Neural cell (in vitro differentiated cells): ENCODE measurements at regions not wholly inside any gene's neighbourhood (a gene's known extent, or its start where the extent isn't known, plus 50 kb on each side); places are given as distances from the start of the nearest gene placed in this dataset.

Experiments used
- EP300 ChIP-seq: fragments of 450-650 bp; conservative IDR thresholded peaks from 2 replicates; pipeline ENCODE4 v1.6.1; 2014; ENCODE audit warnings: antibody characterized with exemption, mild to moderate bottlenecking, moderate library complexity; ENCODE audit not compliant: poor library complexity, severe bottlenecking
- POLR2AphosphoS5 ChIP-seq: IDR thresholded peaks from 2 replicates; pipeline ENCODE4 v1.6.1; 2012
- SMC3 ChIP-seq: fragments of 450-650 bp; conservative IDR thresholded peaks from 2 replicates; pipeline ENCODE4 v1.6.1; 2014; ENCODE audit warnings: antibody characterized with exemption, mild to moderate bottlenecking, moderate library complexity; ENCODE audit not compliant: poor library complexity
- TF ChIP-seq, protein P1 (sequence below): fragments of 450-650 bp; IDR thresholded peaks from 2 replicates; pipeline ENCODE4 v1.5.1; 2014; ENCODE audit warnings: antibody characterized with exemption, mild to moderate bottlenecking, moderate library complexity; ENCODE audit not compliant: poor library complexity, severe bottlenecking

DNA sequence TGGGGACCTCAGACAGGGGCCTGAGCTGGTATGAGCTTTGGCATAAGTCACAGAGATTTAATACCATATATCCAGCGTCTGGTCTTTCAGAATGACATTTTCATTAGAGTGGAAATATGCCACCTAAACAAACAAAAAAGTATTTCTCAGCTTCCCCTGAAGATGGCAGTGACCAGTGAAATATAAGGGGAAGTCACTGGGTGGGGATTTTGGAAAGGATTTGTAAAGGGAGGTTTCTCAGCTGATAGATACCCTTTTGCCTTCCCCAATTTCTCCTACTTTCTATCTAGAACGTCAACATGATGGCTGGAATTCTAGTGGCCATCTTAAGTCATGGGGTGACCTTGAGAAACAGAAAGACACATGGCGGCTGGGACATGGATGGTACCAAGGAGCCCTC, 137.7 kb upstream of the LRFN2 start:
- TF ChIP-seq, protein P1, sequence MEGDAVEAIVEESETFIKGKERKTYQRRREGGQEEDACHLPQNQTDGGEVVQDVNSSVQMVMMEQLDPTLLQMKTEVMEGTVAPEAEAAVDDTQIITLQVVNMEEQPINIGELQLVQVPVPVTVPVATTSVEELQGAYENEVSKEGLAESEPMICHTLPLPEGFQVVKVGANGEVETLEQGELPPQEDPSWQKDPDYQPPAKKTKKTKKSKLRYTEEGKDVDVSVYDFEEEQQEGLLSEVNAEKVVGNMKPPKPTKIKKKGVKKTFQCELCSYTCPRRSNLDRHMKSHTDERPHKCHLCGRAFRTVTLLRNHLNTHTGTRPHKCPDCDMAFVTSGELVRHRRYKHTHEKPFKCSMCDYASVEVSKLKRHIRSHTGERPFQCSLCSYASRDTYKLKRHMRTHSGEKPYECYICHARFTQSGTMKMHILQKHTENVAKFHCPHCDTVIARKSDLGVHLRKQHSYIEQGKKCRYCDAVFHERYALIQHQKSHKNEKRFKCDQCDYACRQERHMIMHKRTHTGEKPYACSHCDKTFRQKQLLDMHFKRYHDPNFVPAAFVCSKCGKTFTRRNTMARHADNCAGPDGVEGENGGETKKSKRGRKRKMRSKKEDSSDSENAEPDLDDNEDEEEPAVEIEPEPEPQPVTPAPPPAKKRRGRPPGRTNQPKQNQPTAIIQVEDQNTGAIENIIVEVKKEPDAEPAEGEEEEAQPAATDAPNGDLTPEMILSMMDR: no peak
- TF ChIP-seq EP300 (no peak), POLR2AphosphoS5 (no peak), SMC3 (no peak)
